ENCODE measurements at regions not wholly inside any gene's neighbourhood (a gene's known extent, or its start where the extent isn't known, plus 50 kb on each side); places are given as distances from the start of the nearest gene placed in this dataset.

GRCh38 chr3:104717828-104718196, 648.9 kb upstream of the ALCAM start:
- 77 to 87% methylated on average over 3 of the region's 3 CpGs for WGBS, 2 donors
- no peaks in the 10 kb centered on the region for H3K4me1 ChIP-seq
- H3K27me3 ChIP-seq: no peaks in the 10 kb centered on the region
- TF ChIP-seq POLR2AphosphoS5 (IDR thresholded peaks at IDR 0.05) (no peak), EP300 (IDR thresholded peaks at IDR 0.05) (no peak), CTCF (IDR thresholded peaks at IDR 0.05) (no peak), POLR2A (IDR thresholded peaks at IDR 0.05) (no peak)
- H3K27ac ChIP-seq: no peak overlapping the region
- no peak for DNase-seq
- H3K4me3 ChIP-seq: no peak overlapping the region
- no peaks in the 10 kb centered on the region for H3K36me3 ChIP-seq
- intact Hi-C loops (cut with DNase I): no loop called here
- no peaks in the 10 kb centered on the region for H3K9me3 ChIP-seq

- DNase-seq: no peak
- Histone ChIP-seq H3K4me3 (no peak overlapping the region), H3K4me1 (no peaks in the 10 kb centered on the region), H3K36me3 (no peaks in the 10 kb centered on the region), H3K9me3 (peaks cover 0 to 4% (median 0%) of the 10 kb centered on the region in 4 donors), H3K27me3 (no peaks in the 10 kb centered on the region), H3K27ac (no peak overlapping the region)
- intact Hi-C loops (cut with DNase I): no loop called here
- WGBS, 2 donors: 79 to 82% methylated on average over 4 of the region's 4 CpGs
- TF ChIP-seq EP300 (IDR thresholded peaks at IDR 0.05) (no peak), POLR2AphosphoS5 (IDR thresholded peaks at IDR 0.05) (no peak), CTCF (IDR thresholded peaks at IDR 0.05) (no peak), POLR2A (IDR thresholded peaks at IDR 0.05) (no peak)
Observed at GRCh38 chr3:104723000-104723399, 643.7 kb upstream of the ALCAM start.

- intact Hi-C loops (cut with DNase I): no loop called here
- Histone ChIP-seq H3K27ac (no peak overlapping the region), H3K4me3 (no peak overlapping the region), H3K4me1 (no peaks in the 10 kb centered on the region), H3K9me3 (peaks cover 0 to 4% (median 0%) of the 10 kb centered on the region in 4 donors), H3K27me3 (no peaks in the 10 kb centered on the region), H3K36me3 (no peaks in the 10 kb centered on the region)
- no peak for TF ChIP-seq EP300 (IDR thresholded peaks at IDR 0.05)
- no peak for TF ChIP-seq POLR2A (IDR thresholded peaks at IDR 0.05)
- TF ChIP-seq CTCF (IDR thresholded peaks at IDR 0.05): no peak
- TF ChIP-seq POLR2AphosphoS5 (IDR thresholded peaks at IDR 0.05): no peak
- DNase-seq: no peak
- WGBS, 2 donors: 52 to 65% methylated on average over 3 of the region's 3 CpGs
Observed at GRCh38 chr3:104731074-104731473, 635.6 kb upstream of the ALCAM start.

- Histone ChIP-seq H3K36me3 (no peaks in the 10 kb centered on the region), H3K4me1 (no peaks in the 10 kb centered on the region), H3K27ac (no peak overlapping the region), H3K9me3 (no peaks in the 10 kb centered on the region), H3K4me3 (no peak overlapping the region), H3K27me3 (no peaks in the 10 kb centered on the region)
- TF ChIP-seq EP300 (IDR thresholded peaks at IDR 0.05) (no peak), POLR2AphosphoS5 (IDR thresholded peaks at IDR 0.05) (no peak), CTCF (IDR thresholded peaks at IDR 0.05) (no peak), POLR2A (IDR thresholded peaks at IDR 0.05) (no peak)
- DNase-seq: no peak
- 70 to 75% methylated on average over 2 of the region's 2 CpGs for WGBS, 2 donors
- intact Hi-C loops (cut with DNase I): no loop called here
Observed at GRCh38 chr3:104734627-104735026, 632.1 kb upstream of the ALCAM start.

GRCh38 chr3:104735691-104736090, 631.0 kb upstream of the ALCAM start:
- Histone ChIP-seq H3K4me1 (no peaks in the 10 kb centered on the region), H3K36me3 (no peaks in the 10 kb centered on the region), H3K27ac (no peak overlapping the region), H3K4me3 (no peak overlapping the region), H3K9me3 (no peaks in the 10 kb centered on the region), H3K27me3 (no peaks in the 10 kb centered on the region)
- WGBS, 2 donors: 76 to 88% methylated on average over 1 of the region's 1 CpG
- intact Hi-C loops (cut with DNase I): no loop called here
- DNase-seq: no peak
- TF ChIP-seq CTCF (IDR thresholded peaks at IDR 0.05) (no peak), EP300 (IDR thresholded peaks at IDR 0.05) (no peak), POLR2A (IDR thresholded peaks at IDR 0.05) (no peak), POLR2AphosphoS5 (IDR thresholded peaks at IDR 0.05) (no peak)

Data from sigmoid colon (tissue), 6 donors.